H1 (cell line): ENCODE measurements at regions not wholly inside any gene's neighbourhood (a gene's known extent, or its start where the extent isn't known, plus 50 kb on each side); places are given as distances from the start of the nearest gene placed in this dataset.

Experiments
- CTCF ChIA-PET: fragments of 300-600 bp; sonication (Branson Sonifier 250); formaldehyde crosslinking; loops from one replicate; lab custom pipeline; 2021; ENCODE audit not compliant: partially characterized antibody; lab: Charles Lee
- POLR2A ChIA-PET: fragments of 300-600 bp; sonication (Branson Sonifier 250); formaldehyde crosslinking; loops from one replicate; lab custom pipeline; 2021; ENCODE audit warnings: inconsistent platforms; ENCODE audit not compliant: partially characterized antibody; lab: Charles Lee
- DNase-seq, 2 experiments: peaks; one replicate each; pipeline versions ENCODE4 v3.0.0 to v3.0.0-alpha.2; 2010 to 2022; ENCODE audit warnings: low spot score in 2 of 2, low read depth in 1 of 2, mixed read lengths in 1 of 2
- FAIRE-seq: peaks from 2 replicates; lab custom pipeline; 2011; peaks lifted over from hg19 to GRCh38; lab: Jason Lieb, UNC
- H2AFZ ChIP-seq: 2 replicates; pipeline ENCODE4 v1.8.1; 2012; ENCODE audit warnings: low read length, inconsistent platforms
- H2AK5ac ChIP-seq: 2 replicates; pipeline ENCODE4 v1.6.1; 2013; ENCODE audit warnings: low read depth, low read length
- H2BK120ac ChIP-seq: replicated peaks from 2 replicates; pipeline ENCODE3; 2013; ENCODE audit warnings: low read depth, low read length, inconsistent platforms
- H2BK12ac ChIP-seq: 2 replicates; pipeline ENCODE4 v1.6.1; 2013; ENCODE audit warnings: low read depth, low read length
- H2BK15ac ChIP-seq: 2 replicates; pipeline ENCODE4 v1.6.1; 2013; ENCODE audit warnings: low read length
- H2BK20ac ChIP-seq: 2 replicates; pipeline ENCODE4 v1.6.1; 2013; ENCODE audit warnings: low read length
- H2BK5ac ChIP-seq: 2 replicates; pipeline ENCODE4 v1.6.1; 2013; ENCODE audit warnings: low read depth, low read length
- H3K14ac ChIP-seq: 2 replicates; pipeline ENCODE4 v1.6.1; 2013; ENCODE audit warnings: inconsistent platforms; ENCODE audit not compliant: insufficient read length
- H3K18ac ChIP-seq: 2 replicates; pipeline ENCODE4 v1.6.1; 2013; ENCODE audit warnings: low read length; ENCODE audit errors: extremely low read depth
- H3K23ac ChIP-seq: 2 replicates; pipeline ENCODE4 v1.6.1; 2013; ENCODE audit warnings: inconsistent platforms; ENCODE audit not compliant: insufficient read length
- H3K23me2 ChIP-seq: 2 replicates; pipeline ENCODE4 v1.6.1; 2013; ENCODE audit warnings: low read depth, low read length
- H3K27ac ChIP-seq: 2 replicates; pipeline ENCODE4 v1.6.1; 2011; ENCODE audit warnings: low read depth, low read length, inconsistent platforms
- H3K27me3 ChIP-seq, 4 experiments: replicated peaks in 1 of 4; 1 replicate in 1 of 4; 2 replicates in 3 of 4; pipeline versions ENCODE4 v1.6.1 to v1.8.1; 2011 to 2013; ENCODE audit warnings: low read length in 3 of 4, mild to moderate bottlenecking in 3 of 4, inconsistent platforms in 2 of 4, mixed read lengths in 2 of 4, moderate library complexity in 1 of 4; ENCODE audit not compliant: control insufficient read depth in 3 of 4, insufficient read depth in 3 of 4; ENCODE audit errors: extremely low read depth in 1 of 4
- H3K36me3 ChIP-seq, 4 experiments: 2 replicates each; pipeline versions ENCODE4 v1.6.1 to v1.8.1; 2011 to 2013; ENCODE audit warnings: mild to moderate bottlenecking in 4 of 4, low read length in 3 of 4, moderate library complexity in 2 of 4, control low read depth in 1 of 4, inconsistent platforms in 1 of 4; ENCODE audit not compliant: insufficient read depth in 4 of 4, control insufficient read depth in 2 of 4
- H3K4ac ChIP-seq: replicated peaks from 2 replicates; pipeline ENCODE3; 2013; ENCODE audit warnings: low read length, low read depth, mixed read lengths, inconsistent platforms; ENCODE audit not compliant: insufficient read length
- H3K4me1 ChIP-seq, 4 experiments: replicated peaks in 1 of 4; 1 replicate in 1 of 4; 2 replicates in 3 of 4; pipeline versions ENCODE4 v1.6.1 to v1.8.1; 2011 to 2013; ENCODE audit warnings: low read length in 3 of 4, inconsistent platforms in 2 of 4, mixed read lengths in 1 of 4; ENCODE audit not compliant: insufficient read depth in 4 of 4, control insufficient read depth in 3 of 4
- H3K4me2 ChIP-seq, 2 experiments: 2 replicates each; pipeline versions ENCODE4 v1.6.1 to v1.8.1; 2011 to 2013; ENCODE audit warnings: low read depth in 2 of 2, low read length in 2 of 2, control low read depth in 1 of 2, inconsistent platforms in 1 of 2, mild to moderate bottlenecking in 1 of 2; ENCODE audit not compliant: insufficient read depth in 1 of 2
- H3K4me3 ChIP-seq, 4 experiments: fragments of 200-600, 300-600 bp in 1 of 4; sonication (generic), shearing (Covaris generic), sonication (Bioruptor Twin) in 1 of 4; 2 replicates each; pipeline versions ENCODE4 v1.5.1 to v1.8.1; 2011 to 2016; ENCODE audit warnings: low read length in 4 of 4, low read depth in 3 of 4, control low read depth in 2 of 4, inconsistent platforms in 2 of 4, mild to moderate bottlenecking in 2 of 4, mixed read lengths in 1 of 4, moderate library complexity in 1 of 4; ENCODE audit not compliant: insufficient read depth in 2 of 4; ENCODE audit errors: extremely low read depth in 1 of 4
- H3K56ac ChIP-seq: replicated peaks from 2 replicates; pipeline ENCODE3; 2013; ENCODE audit warnings: low read depth, mild to moderate bottlenecking, mixed read lengths, low read length, inconsistent platforms; ENCODE audit not compliant: insufficient read length
- H3K79me1 ChIP-seq: 2 replicates; pipeline ENCODE4 v1.6.1; 2013; ENCODE audit warnings: low read depth, low read length, control low read depth
- H3K79me2 ChIP-seq, 2 experiments: 2 replicates each; pipeline versions ENCODE4 v1.6.1 to v1.8.1; 2012 to 2013; ENCODE audit warnings: low read length in 2 of 2, mild to moderate bottlenecking in 2 of 2, inconsistent platforms in 1 of 2; ENCODE audit not compliant: insufficient read depth in 2 of 2, control insufficient read depth in 1 of 2
- H3K9ac ChIP-seq, 4 experiments: replicated peaks in 1 of 4; 1 replicate in 1 of 4; 2 replicates in 3 of 4; pipeline versions ENCODE4 v1.6.1 to v1.8.1; 2011 to 2013; ENCODE audit warnings: low read depth in 3 of 4, low read length in 3 of 4, control low read depth in 2 of 4, mild to moderate bottlenecking in 2 of 4, moderate library complexity in 2 of 4, inconsistent platforms in 1 of 4; ENCODE audit errors: extremely low read depth in 1 of 4
- H3K9me3 ChIP-seq, 2 experiments: 2 replicates each; pipeline versions ENCODE4 v1.6.1 to v1.8.1; 2012 to 2013; ENCODE audit warnings: mild to moderate bottlenecking in 2 of 2, moderate library complexity in 2 of 2, control low read depth in 1 of 2, inconsistent platforms in 1 of 2, low read depth in 1 of 2, low read length in 1 of 2, mixed read lengths in 1 of 2; ENCODE audit not compliant: insufficient read depth in 2 of 2
- H4K20me1 ChIP-seq, 2 experiments: replicated peaks in 1 of 2; 2 replicates each; pipeline versions ENCODE3 to v1.8.1; 2011 to 2013; ENCODE audit warnings: inconsistent platforms in 2 of 2, low read length in 2 of 2, mild to moderate bottlenecking in 1 of 2; ENCODE audit not compliant: insufficient read depth in 2 of 2, control insufficient read depth in 1 of 2
- H4K5ac ChIP-seq: 2 replicates; pipeline ENCODE4 v1.6.1; 2013; ENCODE audit warnings: low read length, low read depth, mixed read lengths, inconsistent platforms; ENCODE audit not compliant: insufficient read length
- H4K8ac ChIP-seq: 2 replicates; pipeline ENCODE4 v1.8.0; 2013; ENCODE audit warnings: mild to moderate bottlenecking, moderate library complexity, low read length, inconsistent platforms; ENCODE audit not compliant: insufficient read depth; ENCODE audit errors: extremely low read depth
- H4K91ac ChIP-seq: replicated peaks from 2 replicates; pipeline ENCODE3; 2013; ENCODE audit warnings: low read length, mixed read lengths, inconsistent platforms; ENCODE audit not compliant: insufficient read length
- CTBP2 ChIP-seq: IDR thresholded peaks from 2 replicates; pipeline ENCODE4 v1.7.0; 2011; ENCODE audit warnings: borderline replicate concordance, mild to moderate bottlenecking, moderate library complexity, mixed read lengths, low read length; ENCODE audit not compliant: insufficient read depth, insufficient read length
- KDM4A ChIP-seq: IDR thresholded peaks from one replicate; pipeline ENCODE4 v1.7.1; 2012; ENCODE audit warnings: low read depth, mild to moderate bottlenecking, moderate library complexity, low read length, inconsistent platforms; ENCODE audit not compliant: severe bottlenecking
- KDM5A ChIP-seq: fragments of 200-600 bp; IDR thresholded peaks from 2 replicates; pipeline ENCODE4 v1.7.1; 2012; ENCODE audit warnings: mild to moderate bottlenecking, low read length, inconsistent platforms, mixed read lengths
- RFX5 ChIP-seq: IDR thresholded peaks from 2 replicates; pipeline ENCODE4 v1.6.1; 2011; ENCODE audit warnings: low read depth, low read length, improper control_type of control experiment, borderline replicate concordance
- TAF7 ChIP-seq: optimal IDR thresholded peaks from 2 replicates; pipeline ENCODE3; 2011; ENCODE audit warnings: low read depth, mild to moderate bottlenecking, inconsistent platforms, low read length, moderate library complexity, borderline replicate concordance

GRCh38 chr14:87628129-87628528, 364.9 kb downstream of the GALC start:
- CTCF ChIA-PET, result interaction anchor here (0.6 to 1.0 kb wide), 2 partner anchors 12 to 540 kb away, joined by 3 to 4 read pairs; no protein-coding TSS in a partner anchor
- H2BK120ac ChIP-seq, result no peak overlapping the region
- no peak overlapping the region for H2AFZ ChIP-seq
- no peak overlapping the region for H3K4ac ChIP-seq
- no peak overlapping the region for H3K4me2 ChIP-seq
- H3K18ac ChIP-seq, result no peak overlapping the region
- H3K9me3 ChIP-seq, result peaks cover 0 to 2% of the 10 kb centered on the region in 2 experiments; a peak in 1 of 4 replicates
- H3K23me2 ChIP-seq, result no peaks in the 10 kb centered on the region
- no peak overlapping the region for H2BK20ac ChIP-seq
- no peak overlapping the region for H2BK5ac ChIP-seq
- DNase-seq (no peak), FAIRE-seq (no peak)
- no peak overlapping the region for H4K5ac ChIP-seq
- H4K91ac ChIP-seq, result no peak overlapping the region
- H3K9ac ChIP-seq, result no peak overlapping the region
- H3K27me3 ChIP-seq, result no peaks in the 10 kb centered on the region
- no peak overlapping the region for H3K4me3 ChIP-seq
- no peaks in the 10 kb centered on the region for H3K79me1 ChIP-seq
- TF ChIP-seq RFX5 (no peak), TAF7 (no peak), KDM5A (no peak), CTBP2 (no peak), KDM4A (no peak)
- H3K4me1 ChIP-seq, result no peaks in the 10 kb centered on the region
- no peak overlapping the region for H2AK5ac ChIP-seq
- H4K8ac ChIP-seq, result no peak overlapping the region
- no peaks in the 10 kb centered on the region for H4K20me1 ChIP-seq
- H3K23ac ChIP-seq, result no peak overlapping the region
- H3K14ac ChIP-seq, result no peak overlapping the region
- no peak overlapping the region for H3K27ac ChIP-seq
- no peaks in the 10 kb centered on the region for H3K79me2 ChIP-seq
- no peak overlapping the region for H2BK15ac ChIP-seq
- H3K56ac ChIP-seq, result no peak overlapping the region
- H2BK12ac ChIP-seq, result no peak overlapping the region
- POLR2A ChIA-PET, result no interaction called here
- no peaks in the 10 kb centered on the region for H3K36me3 ChIP-seq
